IPS-18a (cell line): ENCODE measurements at regions not wholly inside any gene's neighbourhood (a gene's known extent, or its start where the extent isn't known, plus 50 kb on each side); places are given as distances from the start of the nearest gene placed in this dataset.

Source experiments
- H3K27ac ChIP-seq: one replicate; pipeline ENCODE4 v1.5.1; 2013; ENCODE audit warnings: low read length
- H3K27me3 ChIP-seq: one replicate; pipeline ENCODE4 v1.6.1; 2013; ENCODE audit warnings: mild to moderate bottlenecking, low read length; ENCODE audit not compliant: control insufficient read depth, insufficient read depth
- H3K36me3 ChIP-seq: one replicate; pipeline ENCODE4 v1.6.1; 2013; ENCODE audit warnings: low read depth, low read length; ENCODE audit not compliant: control insufficient read depth
- H3K4me1 ChIP-seq: one replicate; pipeline ENCODE4 v1.6.1; 2013; ENCODE audit warnings: low read depth, low read length; ENCODE audit not compliant: control insufficient read depth
- H3K4me3 ChIP-seq: one replicate; pipeline ENCODE4 v1.5.1; 2013; ENCODE audit warnings: low read length
- H3K9ac ChIP-seq: one replicate; pipeline ENCODE4 v1.6.1; 2013; ENCODE audit warnings: mild to moderate bottlenecking, low read length, moderate library complexity
- H3K9me3 ChIP-seq: one replicate; pipeline ENCODE4 v1.6.1; 2013; ENCODE audit warnings: low read depth, low read length; ENCODE audit not compliant: control insufficient read depth

DNA sequence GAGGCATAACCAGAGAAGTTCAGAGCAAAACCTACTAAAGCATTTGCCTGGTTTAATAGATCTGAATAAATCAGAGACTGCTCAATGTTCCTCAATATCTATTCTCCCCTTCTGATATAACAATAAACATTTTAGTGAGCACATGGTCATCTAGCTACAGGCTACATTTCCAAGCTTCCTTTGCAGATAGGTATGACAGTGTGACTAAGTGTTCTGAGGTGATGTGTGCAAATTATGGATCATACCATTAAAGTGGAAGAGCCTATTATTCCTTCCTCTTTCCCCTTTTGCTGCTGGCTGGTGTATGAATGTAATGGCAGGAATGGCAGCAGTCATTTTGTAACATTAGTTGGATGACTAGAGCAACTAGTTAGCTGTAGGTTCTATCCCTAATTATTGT is 285.8 kb upstream of the RASA1 start:
- no peaks in the 10 kb centered on the region for H3K36me3 ChIP-seq
- no peaks in the 10 kb centered on the region for H3K4me1 ChIP-seq
- H3K27ac ChIP-seq = no peak overlapping the region
- no peak overlapping the region for H3K4me3 ChIP-seq
- no peaks in the 10 kb centered on the region for H3K27me3 ChIP-seq
- no peaks in the 10 kb centered on the region for H3K9me3 ChIP-seq
- no peak overlapping the region for H3K9ac ChIP-seq

DNA sequence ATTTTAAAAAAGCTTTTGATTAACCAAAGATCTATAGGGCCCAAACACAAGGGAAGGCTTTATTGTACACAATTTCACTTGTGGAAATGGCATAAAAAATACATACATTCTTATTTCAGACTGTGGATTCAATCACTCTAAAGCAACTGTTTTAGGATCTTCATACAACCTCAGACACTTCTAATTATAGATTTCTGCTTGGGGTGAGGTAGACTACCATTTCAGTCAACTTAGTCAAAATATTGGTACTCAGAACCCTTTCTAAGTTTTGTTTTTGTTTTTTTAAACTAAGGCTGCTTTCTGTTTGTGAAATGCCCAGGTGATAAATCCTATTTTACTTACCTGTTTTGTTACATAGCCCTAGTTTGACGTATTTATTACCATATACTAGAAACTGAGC is 284.5 kb upstream of the RASA1 start:
- H3K9me3 ChIP-seq = no peaks in the 10 kb centered on the region
- no peak overlapping the region for H3K4me3 ChIP-seq
- no peaks in the 10 kb centered on the region for H3K36me3 ChIP-seq
- no peaks in the 10 kb centered on the region for H3K27me3 ChIP-seq
- H3K4me1 ChIP-seq = no peaks in the 10 kb centered on the region
- H3K27ac ChIP-seq = no peak overlapping the region
- no peak overlapping the region for H3K9ac ChIP-seq

DNA sequence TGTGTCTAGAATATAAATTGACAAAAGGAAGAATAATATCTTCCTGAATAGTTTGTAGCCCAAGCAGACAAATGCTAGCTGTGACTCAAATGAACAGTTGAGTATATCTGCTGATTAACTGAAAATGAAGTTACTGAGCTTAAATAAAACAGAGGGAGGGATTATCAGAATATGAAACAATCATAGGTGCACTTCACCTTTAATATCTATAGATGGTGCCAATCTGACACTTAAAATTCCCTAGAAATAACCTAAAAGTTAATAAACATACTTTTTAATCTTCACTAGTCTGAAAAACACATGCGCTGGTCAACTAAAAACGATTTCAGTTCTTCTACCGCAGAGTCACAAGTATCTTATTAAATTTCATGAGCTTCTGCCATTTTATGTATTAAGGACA is 280.8 kb upstream of the RASA1 start:
- H3K4me3 ChIP-seq = no peak overlapping the region
- H3K36me3 ChIP-seq = no peaks in the 10 kb centered on the region
- no peak overlapping the region for H3K27ac ChIP-seq
- H3K4me1 ChIP-seq = no peaks in the 10 kb centered on the region
- H3K27me3 ChIP-seq = no peaks in the 10 kb centered on the region
- H3K9me3 ChIP-seq = no peaks in the 10 kb centered on the region
- no peak overlapping the region for H3K9ac ChIP-seq

DNA sequence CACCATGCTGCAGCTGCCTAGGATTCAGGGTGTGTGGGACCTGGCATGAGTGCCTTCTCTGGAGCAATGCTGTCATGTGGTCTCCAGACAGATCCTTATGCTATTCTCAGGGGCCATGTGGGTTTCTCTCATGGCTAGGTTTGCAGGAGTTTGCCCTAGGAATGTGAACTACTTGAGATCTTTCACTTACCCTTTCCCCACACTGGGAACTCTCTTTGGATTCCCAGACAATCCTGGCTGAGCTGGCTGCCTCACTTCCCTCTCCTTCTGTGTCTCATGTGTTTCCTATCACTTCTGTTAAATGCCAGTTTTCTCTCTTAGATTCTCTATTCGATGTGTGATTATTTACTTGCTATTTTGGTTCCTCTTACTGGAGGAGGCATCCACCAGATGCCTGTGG is 270.2 kb upstream of the RASA1 start:
- Histone ChIP-seq H3K9me3 (no peaks in the 10 kb centered on the region), H3K4me3 (no peak overlapping the region), H3K4me1 (no peaks in the 10 kb centered on the region), H3K36me3 (no peaks in the 10 kb centered on the region), H3K9ac (no peak overlapping the region), H3K27ac (no peak overlapping the region), H3K27me3 (no peaks in the 10 kb centered on the region)

DNA sequence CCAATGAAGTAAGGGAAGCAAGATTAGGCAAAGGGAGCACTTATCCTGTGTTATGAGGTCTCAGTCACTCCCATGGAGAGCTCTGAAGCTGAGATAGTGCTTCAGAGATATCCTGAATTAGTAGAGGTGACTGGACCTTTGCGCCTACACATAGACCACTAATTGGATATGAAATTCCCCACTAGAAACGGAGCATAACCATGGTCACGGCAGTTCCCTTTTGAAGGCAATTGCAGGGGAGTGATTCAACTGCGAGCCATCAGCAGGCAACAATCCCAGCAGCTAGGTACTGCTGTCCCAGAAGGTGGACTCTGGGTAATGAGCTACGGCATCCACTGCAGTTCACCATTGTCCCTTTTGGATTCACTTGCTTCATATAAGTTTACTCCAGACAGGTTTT is 267.7 kb upstream of the RASA1 start:
- no peak overlapping the region for H3K9ac ChIP-seq
- no peaks in the 10 kb centered on the region for H3K27me3 ChIP-seq
- no peak overlapping the region for H3K4me3 ChIP-seq
- no peaks in the 10 kb centered on the region for H3K36me3 ChIP-seq
- H3K9me3 ChIP-seq = no peaks in the 10 kb centered on the region
- no peaks in the 10 kb centered on the region for H3K4me1 ChIP-seq
- H3K27ac ChIP-seq = no peak overlapping the region

DNA sequence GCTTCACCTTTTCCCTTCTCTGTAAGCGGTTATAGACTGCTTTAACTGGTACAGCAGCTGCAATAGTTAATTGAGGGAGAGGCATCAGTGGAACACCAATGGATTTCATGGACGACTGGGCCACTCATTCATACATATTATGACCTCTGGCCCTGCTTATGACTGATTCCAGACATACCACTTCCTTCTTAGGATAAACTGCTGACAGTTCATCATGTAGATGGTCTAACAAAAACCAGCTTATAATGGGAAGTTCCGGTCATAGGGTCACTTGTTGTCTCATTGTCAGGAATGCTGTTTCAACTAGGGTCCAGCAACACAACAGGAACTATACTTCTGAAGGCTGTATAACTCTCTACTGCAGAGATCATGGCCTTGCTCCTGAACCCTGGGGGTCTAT is 265.2 kb upstream of the RASA1 start:
- H3K27ac ChIP-seq = no peak overlapping the region
- H3K9ac ChIP-seq = no peak overlapping the region
- H3K36me3 ChIP-seq = no peaks in the 10 kb centered on the region
- H3K4me3 ChIP-seq = no peak overlapping the region
- H3K4me1 ChIP-seq = no peaks in the 10 kb centered on the region
- no peaks in the 10 kb centered on the region for H3K27me3 ChIP-seq
- no peaks in the 10 kb centered on the region for H3K9me3 ChIP-seq

DNA sequence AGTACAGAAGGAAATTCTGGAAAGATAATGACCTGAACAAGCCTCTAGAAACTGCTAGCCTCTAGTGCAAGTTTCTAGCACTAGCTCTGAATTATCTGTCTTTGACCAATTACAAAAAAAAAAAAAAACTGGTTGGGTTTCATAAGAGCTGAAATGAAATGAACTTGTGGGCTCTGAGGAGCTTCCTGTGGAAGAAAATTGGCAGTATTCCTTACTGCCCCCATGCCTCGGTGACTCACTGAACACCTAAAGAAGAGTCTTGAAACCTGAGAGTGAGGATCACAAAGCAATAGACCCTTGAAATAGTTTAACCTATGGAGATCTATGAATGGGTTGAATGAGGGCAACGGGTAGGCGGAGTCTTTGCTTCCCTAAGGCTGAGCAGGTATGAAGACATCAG is 263.6 kb upstream of the RASA1 start:
- Histone ChIP-seq H3K36me3 (no peaks in the 10 kb centered on the region), H3K4me3 (no peak overlapping the region), H3K9ac (no peak overlapping the region), H3K27ac (no peak overlapping the region), H3K4me1 (no peaks in the 10 kb centered on the region), H3K27me3 (no peaks in the 10 kb centered on the region), H3K9me3 (no peaks in the 10 kb centered on the region)

DNA sequence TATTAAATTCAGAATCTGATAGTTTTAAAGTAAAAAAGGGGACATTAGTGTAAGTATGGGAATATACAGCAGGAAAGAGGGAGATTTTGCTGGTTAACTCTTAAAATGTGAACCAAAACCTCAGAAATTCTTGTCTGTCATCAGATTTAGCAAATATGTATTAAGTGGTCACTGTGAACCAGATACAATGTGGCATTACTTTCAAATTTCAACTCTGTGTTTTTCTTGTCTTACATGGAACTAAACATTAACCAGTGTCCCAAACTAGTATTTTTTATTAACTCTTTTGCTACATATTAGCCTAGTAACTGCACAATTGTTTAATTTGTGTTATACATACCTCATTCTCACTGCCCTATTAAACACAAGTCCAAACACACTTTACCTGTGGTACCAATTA is 259.9 kb upstream of the RASA1 start:
- no peak overlapping the region for H3K4me3 ChIP-seq
- no peaks in the 10 kb centered on the region for H3K4me1 ChIP-seq
- no peak overlapping the region for H3K27ac ChIP-seq
- H3K9ac ChIP-seq = no peak overlapping the region
- no peaks in the 10 kb centered on the region for H3K27me3 ChIP-seq
- H3K36me3 ChIP-seq = no peaks in the 10 kb centered on the region
- H3K9me3 ChIP-seq = no peaks in the 10 kb centered on the region

DNA sequence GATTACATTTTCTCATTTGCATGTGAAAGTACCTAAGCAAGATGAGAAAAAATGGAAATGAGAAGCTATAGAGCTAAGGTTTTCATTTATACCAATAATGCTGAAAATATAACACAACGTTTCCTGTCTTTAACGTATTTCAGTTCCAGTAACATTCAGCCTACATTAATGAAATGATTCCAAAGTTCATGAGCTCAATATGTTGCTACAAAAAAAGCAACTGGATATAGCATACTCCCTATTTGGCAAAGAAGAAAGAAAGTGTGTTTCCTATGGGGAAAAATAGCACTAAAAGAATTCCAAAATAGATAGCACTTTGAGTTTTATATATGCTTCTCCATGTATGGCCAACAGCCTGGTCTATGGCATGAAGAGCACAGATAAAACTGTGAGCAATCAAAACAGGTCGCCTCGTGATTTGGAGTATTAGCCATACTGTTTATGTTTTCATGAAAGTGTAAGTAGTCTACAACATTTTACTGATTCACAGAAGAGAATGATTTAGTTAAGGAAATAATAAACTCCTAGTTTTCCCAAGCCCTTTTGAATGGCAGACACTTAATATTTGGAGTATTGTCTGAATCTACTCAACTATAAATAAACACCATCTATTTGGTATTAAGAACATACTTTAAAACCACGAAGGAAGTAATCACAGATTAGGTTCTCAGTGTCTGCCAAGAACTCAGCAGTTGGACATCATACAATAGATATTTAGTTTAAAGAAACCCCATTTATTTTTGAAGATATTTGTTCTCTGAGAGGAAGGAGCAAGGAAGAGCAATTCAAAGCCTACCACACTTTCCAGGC is 258.7 kb upstream of the RASA1 start:
- no peaks in the 10 kb centered on the region for H3K9me3 ChIP-seq
- no peaks in the 10 kb centered on the region for H3K27me3 ChIP-seq
- no peak overlapping the region for H3K4me3 ChIP-seq
- no peaks in the 10 kb centered on the region for H3K36me3 ChIP-seq
- H3K4me1 ChIP-seq = no peaks in the 10 kb centered on the region
- no peak overlapping the region for H3K27ac ChIP-seq
- no peak overlapping the region for H3K9ac ChIP-seq

DNA sequence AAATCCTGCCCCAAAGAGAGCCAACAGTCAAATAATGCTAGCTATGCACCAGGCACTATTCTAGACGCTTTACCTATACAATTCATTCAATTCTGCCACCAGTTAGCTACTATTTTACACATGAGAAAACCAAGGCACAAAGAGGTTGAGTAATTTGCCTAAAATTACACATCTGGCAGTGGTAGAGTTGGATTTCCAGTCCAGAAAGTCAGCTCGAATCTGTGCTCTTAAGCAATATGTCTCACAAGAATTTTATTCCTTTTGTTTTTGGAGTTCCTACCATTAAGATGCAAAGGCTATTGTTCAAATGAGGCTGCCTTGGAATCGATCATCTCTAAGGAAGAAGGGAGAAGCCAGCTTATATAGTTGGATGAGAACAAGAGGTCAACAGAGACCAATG is 256.9 kb upstream of the RASA1 start:
- no peak overlapping the region for H3K27ac ChIP-seq
- H3K4me1 ChIP-seq = no peaks in the 10 kb centered on the region
- H3K36me3 ChIP-seq = no peaks in the 10 kb centered on the region
- H3K27me3 ChIP-seq = no peaks in the 10 kb centered on the region
- no peak overlapping the region for H3K4me3 ChIP-seq
- H3K9ac ChIP-seq = no peak overlapping the region
- no peaks in the 10 kb centered on the region for H3K9me3 ChIP-seq

DNA sequence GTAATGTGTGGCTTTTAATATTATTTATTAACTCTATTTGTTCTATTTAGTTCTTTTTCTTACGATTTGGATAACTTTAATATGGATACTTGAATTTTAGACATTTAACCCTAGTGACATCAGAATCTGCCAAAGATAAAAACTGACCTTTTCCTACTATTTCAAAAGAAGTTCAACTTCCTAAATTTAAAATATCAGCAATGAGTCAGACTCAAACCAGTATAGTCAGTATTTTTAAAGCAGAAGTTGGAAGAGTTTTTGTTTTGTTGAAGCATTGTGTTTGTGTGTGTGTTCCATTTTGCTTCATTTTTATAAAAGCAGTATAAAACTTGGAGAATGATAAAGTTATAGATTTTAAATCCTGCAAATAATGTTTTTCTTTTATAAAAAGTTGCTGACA is 251.8 kb upstream of the RASA1 start:
- Histone ChIP-seq H3K9me3 (no peaks in the 10 kb centered on the region), H3K4me3 (no peak overlapping the region), H3K27me3 (no peaks in the 10 kb centered on the region)

DNA sequence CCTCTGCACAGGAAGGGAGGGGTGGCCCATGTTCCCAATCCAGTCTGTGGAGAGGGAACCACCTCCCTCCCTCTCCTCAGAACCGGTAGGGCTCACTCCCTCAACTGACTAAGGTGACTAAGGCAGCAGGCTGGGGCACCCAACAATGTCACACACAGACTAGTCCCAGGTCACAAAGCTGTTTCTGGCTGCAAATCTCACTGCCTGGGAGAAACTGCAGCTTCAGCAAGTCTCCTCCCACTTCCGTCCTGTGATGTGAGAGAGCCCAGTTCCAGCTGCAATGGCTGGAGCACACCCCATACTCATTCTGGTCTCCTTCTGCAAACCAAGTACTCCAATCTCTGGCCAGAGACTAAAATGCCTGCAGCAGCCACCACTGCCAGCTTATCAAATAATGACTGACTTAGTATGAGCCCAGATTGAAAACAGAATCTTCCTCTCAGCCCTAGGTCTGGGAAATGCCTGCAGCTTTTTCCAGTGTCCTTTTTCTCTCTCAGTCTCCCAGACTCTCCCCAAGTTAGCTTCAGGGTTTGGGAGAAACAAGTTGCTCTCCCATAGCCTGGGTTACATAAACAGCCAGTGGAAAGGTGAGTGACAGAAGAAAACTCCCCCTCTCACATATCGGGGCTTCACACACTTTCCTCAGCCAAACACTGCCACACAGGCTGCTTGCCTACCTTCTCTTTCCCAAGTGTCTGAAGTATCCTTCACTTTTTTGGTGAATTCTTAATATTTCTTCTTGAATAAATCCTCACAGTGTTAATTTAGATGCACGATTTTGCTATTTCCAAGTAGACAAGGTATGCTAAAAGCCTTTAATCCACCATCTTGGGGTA is 247.4 kb upstream of the RASA1 start:
- Histone ChIP-seq H3K9me3 (no peaks in the 10 kb centered on the region), H3K9ac (no peak overlapping the region), H3K4me3 (no peak overlapping the region), H3K27ac (no peak overlapping the region), H3K36me3 (no peaks in the 10 kb centered on the region), H3K27me3 (no peaks in the 10 kb centered on the region), H3K4me1 (peaks cover 9% of the 10 kb centered on the region)

More for the DNA sequence above, 251.8 kb upstream of the RASA1 start:
- no peak overlapping the region for H3K27ac ChIP-seq
- no peak overlapping the region for H3K9ac ChIP-seq
- H3K4me1 ChIP-seq = peaks cover 9% of the 10 kb centered on the region
- no peaks in the 10 kb centered on the region for H3K36me3 ChIP-seq
